ENCODE measurements at regions not wholly inside any gene's neighbourhood (a gene's known extent, or its start where the extent isn't known, plus 50 kb on each side); places are given as distances from the start of the nearest gene placed in this dataset.

DNA sequence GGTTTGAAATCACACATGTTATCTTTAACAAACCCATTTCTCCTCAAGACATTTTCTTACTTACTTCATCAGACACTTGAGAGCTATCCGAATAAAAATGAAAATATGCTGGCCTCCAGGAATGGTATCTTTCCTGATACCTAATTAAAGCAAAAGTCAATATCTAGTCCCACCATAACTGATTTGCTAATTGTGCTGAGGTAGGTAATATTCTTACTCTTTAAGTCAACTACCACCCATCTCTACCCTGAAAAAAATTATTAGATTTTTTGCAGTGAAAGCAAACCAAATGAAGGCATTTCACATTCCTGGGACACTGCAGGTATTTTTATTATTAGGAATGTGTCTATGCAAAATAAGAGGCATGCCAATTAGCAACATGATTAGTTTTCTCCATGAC, 175.8 kb downstream of the QDPR start:
- H3K27me3 Mint-ChIP-seq = peaks cover 15% of the 10 kb centered on the region
- H3K4me1 Mint-ChIP-seq (ENCODE audit: low read depth) = peaks cover 1% of the 10 kb centered on the region
- TF ChIP-seq, protein P1, sequence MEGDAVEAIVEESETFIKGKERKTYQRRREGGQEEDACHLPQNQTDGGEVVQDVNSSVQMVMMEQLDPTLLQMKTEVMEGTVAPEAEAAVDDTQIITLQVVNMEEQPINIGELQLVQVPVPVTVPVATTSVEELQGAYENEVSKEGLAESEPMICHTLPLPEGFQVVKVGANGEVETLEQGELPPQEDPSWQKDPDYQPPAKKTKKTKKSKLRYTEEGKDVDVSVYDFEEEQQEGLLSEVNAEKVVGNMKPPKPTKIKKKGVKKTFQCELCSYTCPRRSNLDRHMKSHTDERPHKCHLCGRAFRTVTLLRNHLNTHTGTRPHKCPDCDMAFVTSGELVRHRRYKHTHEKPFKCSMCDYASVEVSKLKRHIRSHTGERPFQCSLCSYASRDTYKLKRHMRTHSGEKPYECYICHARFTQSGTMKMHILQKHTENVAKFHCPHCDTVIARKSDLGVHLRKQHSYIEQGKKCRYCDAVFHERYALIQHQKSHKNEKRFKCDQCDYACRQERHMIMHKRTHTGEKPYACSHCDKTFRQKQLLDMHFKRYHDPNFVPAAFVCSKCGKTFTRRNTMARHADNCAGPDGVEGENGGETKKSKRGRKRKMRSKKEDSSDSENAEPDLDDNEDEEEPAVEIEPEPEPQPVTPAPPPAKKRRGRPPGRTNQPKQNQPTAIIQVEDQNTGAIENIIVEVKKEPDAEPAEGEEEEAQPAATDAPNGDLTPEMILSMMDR (IDR thresholded peaks at IDR 0.05; ENCODE audit: unreplicated experiment) = no peak
- no peak for DNase-seq (ENCODE audit: low spot score, unreplicated experiment)
- H3K9me3 Mint-ChIP-seq (ENCODE audit: low read depth) = no peaks in the 10 kb centered on the region
- no peak overlapping the region for H3K4me3 Mint-ChIP-seq (ENCODE audit: low read depth)
- H3K27ac Mint-ChIP-seq = no peak overlapping the region
- no peaks in the 10 kb centered on the region for H3K36me3 Mint-ChIP-seq (ENCODE audit: insufficient read depth)

DNA sequence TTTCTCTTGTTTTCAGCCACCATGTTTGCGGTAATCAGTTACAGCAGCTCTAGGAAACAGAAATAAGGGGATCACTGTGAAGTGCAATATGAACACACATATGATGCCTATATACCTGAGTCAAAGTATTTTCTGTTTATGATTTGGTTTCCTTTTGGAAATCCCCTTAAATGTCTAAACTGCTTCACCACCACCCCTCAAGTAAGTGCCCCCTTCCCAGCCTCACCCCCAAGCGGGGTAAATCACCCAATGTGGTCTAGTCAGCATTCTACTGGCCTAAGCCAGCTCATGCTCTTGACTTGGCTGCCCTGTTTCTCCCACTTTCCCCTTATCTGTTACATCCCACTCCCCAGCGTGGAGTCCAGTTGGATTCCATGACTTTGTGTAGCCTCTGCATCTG, 176.5 kb downstream of the QDPR start:
- Mint-ChIP-seq H3K36me3 (ENCODE audit: insufficient read depth) (no peaks in the 10 kb centered on the region), H3K9me3 (ENCODE audit: low read depth) (no peaks in the 10 kb centered on the region), H3K27ac (no peak overlapping the region), H3K4me1 (ENCODE audit: low read depth) (peaks cover 1% of the 10 kb centered on the region), H3K27me3 (peaks cover 15% of the 10 kb centered on the region), H3K4me3 (ENCODE audit: low read depth) (no peak overlapping the region)
- TF ChIP-seq, protein P1 (IDR thresholded peaks at IDR 0.05; ENCODE audit: unreplicated experiment) = no peak
- no peak for DNase-seq (ENCODE audit: low spot score, unreplicated experiment)

DNA sequence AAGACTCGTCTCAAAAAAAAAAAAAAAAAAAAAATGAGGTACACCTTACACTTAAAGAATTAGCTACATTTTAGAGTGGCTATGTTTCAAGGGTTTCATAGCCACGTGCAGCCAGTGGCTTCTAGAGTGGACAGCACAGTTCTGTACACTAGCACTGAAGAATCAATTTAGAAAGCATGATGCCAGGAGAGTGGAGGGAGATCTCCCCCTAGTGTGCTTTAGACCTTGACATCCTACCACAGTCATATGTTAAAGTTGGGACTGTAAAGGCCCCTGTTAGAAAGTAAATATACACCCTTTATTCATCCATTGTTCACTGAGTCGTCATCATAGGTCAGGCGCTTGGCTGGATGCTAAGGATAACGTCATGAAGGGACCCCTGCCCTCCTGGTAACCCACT, 179.4 kb downstream of the QDPR start:
- Mint-ChIP-seq H3K36me3 (ENCODE audit: insufficient read depth) (no peaks in the 10 kb centered on the region), H3K27ac (no peak overlapping the region), H3K4me1 (ENCODE audit: low read depth) (peaks cover 4% of the 10 kb centered on the region), H3K4me3 (ENCODE audit: low read depth) (no peak overlapping the region), H3K9me3 (ENCODE audit: low read depth) (no peaks in the 10 kb centered on the region), H3K27me3 (peaks cover 18% of the 10 kb centered on the region)
- TF ChIP-seq, protein P1 (IDR thresholded peaks at IDR 0.05; ENCODE audit: unreplicated experiment) = no peak
- DNase-seq (ENCODE audit: low spot score, unreplicated experiment) = no peak

DNA sequence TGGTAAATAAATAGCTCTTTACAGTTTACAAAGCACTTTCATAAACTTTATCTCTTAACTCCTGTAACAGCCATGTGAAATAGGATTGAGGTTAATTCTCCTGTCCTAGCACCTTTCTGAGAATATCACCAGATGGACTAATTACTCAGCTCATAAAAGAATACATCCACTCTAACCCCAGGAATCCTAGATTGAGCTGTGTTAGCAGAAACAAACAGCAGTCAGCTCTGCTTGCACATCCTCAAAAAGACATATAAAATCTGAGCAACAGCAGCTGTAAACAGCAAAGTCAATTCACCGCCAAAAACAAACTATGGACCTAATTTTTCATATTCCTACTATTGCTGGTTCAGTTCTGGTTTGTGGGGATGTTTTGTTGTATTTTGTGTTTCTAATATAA, 182.8 kb downstream of the QDPR start:
- Mint-ChIP-seq H3K27ac (no peak overlapping the region), H3K27me3 (peaks cover 11% of the 10 kb centered on the region), H3K36me3 (ENCODE audit: insufficient read depth) (no peaks in the 10 kb centered on the region), H3K9me3 (ENCODE audit: low read depth) (no peaks in the 10 kb centered on the region), H3K4me1 (ENCODE audit: low read depth) (peaks cover 3% of the 10 kb centered on the region), H3K4me3 (ENCODE audit: low read depth) (no peak overlapping the region)
- TF ChIP-seq, protein P1 (IDR thresholded peaks at IDR 0.05; ENCODE audit: unreplicated experiment) = no peak
- no peak for DNase-seq (ENCODE audit: low spot score, unreplicated experiment)

DNA sequence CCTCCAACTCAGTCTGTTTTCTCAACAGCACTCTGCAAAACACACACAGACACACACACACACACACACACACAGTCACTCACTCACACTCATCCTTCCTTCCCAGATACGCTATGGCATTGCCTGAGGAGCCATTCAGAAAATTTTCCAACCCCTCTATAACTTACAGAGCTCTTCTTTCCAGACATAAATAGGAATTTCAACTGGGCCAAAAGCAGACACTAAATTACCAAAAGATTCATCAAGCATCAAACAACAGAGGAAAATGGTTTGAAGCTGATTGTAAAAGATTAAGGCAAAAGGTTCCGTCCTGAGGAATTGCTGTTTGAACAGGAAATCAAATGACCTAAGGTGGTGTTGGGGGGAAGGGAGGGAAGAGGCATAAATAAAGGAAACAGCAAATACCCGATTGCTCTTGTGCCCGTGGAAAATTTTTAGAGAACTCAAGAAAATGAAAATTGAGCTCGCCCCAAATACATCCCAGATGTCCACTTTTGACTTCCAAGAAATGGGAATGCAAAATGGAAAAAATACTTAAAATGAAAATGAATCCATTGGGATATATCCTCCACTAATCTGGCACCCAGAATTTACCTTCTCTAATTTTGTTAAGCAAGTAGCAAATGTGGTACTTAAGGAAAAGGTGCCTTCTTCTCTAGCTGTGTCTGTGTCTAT, 183.6 kb downstream of the QDPR start:
- Mint-ChIP-seq H3K36me3 (ENCODE audit: insufficient read depth) (no peaks in the 10 kb centered on the region), H3K27ac (no peak overlapping the region), H3K27me3 (peaks cover 11% of the 10 kb centered on the region), H3K4me1 (ENCODE audit: low read depth) (peaks cover 3% of the 10 kb centered on the region), H3K4me3 (ENCODE audit: low read depth) (no peak overlapping the region), H3K9me3 (ENCODE audit: low read depth) (no peaks in the 10 kb centered on the region)
- no peak for DNase-seq (ENCODE audit: low spot score, unreplicated experiment)
- TF ChIP-seq, protein P1 (IDR thresholded peaks at IDR 0.05; ENCODE audit: unreplicated experiment) = no peak

Data from progenitor cell of endocrine pancreas (in vitro differentiated cells).